Breast epithelium (tissue), 3 donors: ENCODE measurements at regions not wholly inside any gene's neighbourhood (a gene's known extent, or its start where the extent isn't known, plus 50 kb on each side); places are given as distances from the start of the nearest gene placed in this dataset.

Experiments
- POLR2A ChIP-seq: fragments of 450-650 bp; IDR thresholded peaks from one replicate; pipeline ENCODE4 v1.6.1; 2016; ENCODE audit warnings: antibody characterized with exemption, mild to moderate bottlenecking, moderate library complexity
- TF ChIP-seq, protein P1 (sequence below), 3 donors: fragments of 450-650 bp; IDR thresholded peaks; one replicate each; pipeline ENCODE4 v1.5.1; 2016 to 2017; ENCODE audit warnings: antibody characterized with exemption in 3 of 3, mild to moderate bottlenecking in 3 of 3, moderate library complexity in 3 of 3

DNA sequence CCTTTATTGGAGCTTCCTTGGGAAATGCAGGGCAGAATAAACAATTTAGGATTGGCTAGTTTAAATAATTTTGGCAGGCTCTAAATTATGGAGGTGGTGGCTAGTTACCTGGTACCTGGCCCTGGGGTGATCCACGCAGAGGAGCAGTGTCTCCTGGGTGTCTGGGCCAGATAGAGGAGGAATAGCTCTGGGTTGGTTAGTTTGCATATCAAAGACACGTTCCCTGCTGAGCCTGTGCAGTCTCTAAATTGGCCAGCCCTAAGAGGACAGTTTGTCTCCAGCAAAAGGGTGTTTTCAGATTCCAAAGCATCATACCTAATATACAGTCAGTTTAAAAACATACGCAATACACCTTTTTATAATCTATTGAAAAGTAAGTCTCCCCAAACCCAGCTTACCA, 333.3 kb upstream of the TPM1 start:
- TF ChIP-seq, protein P1, sequence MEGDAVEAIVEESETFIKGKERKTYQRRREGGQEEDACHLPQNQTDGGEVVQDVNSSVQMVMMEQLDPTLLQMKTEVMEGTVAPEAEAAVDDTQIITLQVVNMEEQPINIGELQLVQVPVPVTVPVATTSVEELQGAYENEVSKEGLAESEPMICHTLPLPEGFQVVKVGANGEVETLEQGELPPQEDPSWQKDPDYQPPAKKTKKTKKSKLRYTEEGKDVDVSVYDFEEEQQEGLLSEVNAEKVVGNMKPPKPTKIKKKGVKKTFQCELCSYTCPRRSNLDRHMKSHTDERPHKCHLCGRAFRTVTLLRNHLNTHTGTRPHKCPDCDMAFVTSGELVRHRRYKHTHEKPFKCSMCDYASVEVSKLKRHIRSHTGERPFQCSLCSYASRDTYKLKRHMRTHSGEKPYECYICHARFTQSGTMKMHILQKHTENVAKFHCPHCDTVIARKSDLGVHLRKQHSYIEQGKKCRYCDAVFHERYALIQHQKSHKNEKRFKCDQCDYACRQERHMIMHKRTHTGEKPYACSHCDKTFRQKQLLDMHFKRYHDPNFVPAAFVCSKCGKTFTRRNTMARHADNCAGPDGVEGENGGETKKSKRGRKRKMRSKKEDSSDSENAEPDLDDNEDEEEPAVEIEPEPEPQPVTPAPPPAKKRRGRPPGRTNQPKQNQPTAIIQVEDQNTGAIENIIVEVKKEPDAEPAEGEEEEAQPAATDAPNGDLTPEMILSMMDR (IDR thresholded peaks at IDR 0.05) = no peak
- no peak for TF ChIP-seq POLR2A
